ENCODE measurements at regions not wholly inside any gene's neighbourhood (a gene's known extent, or its start where the extent isn't known, plus 50 kb on each side); places are given as distances from the start of the nearest gene placed in this dataset.

DNA sequence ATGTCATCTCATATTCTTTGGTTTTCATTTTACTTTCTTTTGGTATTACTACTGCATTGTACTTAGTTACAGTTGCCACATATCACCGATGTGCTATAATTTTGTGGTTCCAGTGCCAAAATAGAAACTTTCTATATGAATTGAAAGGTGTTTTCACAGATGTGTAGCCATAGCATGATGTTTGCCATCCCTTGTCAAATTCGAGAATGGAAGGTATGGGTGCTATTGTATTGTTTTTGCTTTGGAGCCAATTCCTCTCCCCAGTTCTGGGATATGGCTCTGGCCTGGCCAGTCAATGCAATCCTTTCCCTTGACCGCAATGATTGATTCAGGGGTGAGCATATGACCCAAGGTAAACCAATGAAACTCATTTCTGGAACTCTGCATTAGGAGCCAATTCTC lies 86.2 kb upstream of the RPS6KA3 start:
- DNase-seq (ENCODE audit: low read depth in 4 of 4, low spot score in 3 of 4), result no peak

DNA sequence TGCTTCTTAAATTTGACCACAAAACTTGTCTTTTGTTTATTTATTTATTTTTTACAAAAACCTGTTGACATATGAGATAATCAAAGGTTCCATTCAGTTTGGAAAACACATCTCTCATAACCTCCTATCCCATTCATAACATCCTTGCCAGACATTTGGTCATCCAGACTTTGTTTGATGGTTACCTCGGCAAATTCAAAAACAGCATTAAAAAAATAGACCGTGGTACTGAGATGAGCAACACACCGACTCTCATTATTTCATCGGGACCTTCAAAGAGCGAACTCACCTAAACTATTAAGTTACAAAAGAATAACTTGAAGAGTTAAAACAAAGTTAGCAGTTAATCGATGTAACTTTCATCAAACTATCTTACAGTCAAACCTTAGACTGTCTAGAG lies 85.8 kb upstream of the RPS6KA3 start:
- DNase-seq (ENCODE audit: low read depth in 4 of 4, low spot score in 3 of 4), result no peak

DNA sequence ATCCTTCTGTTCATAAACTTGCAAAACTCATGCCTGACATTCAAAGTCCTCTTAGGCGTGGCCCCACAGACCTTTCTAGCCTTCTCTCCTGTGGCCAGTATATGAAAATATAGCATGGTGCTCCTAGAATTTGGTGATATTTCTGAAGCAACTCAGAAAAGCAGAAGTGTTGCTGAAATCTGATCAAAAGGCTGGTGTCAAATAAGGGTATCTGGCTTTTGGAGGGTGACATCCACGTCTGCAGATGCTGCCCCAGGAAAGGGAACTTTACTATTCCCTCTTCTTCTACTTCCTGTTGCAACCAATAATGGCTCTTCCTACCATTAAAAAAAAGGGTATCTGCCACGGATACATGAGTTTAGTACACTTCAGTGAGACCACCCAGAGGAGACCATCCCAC lies 83.9 kb upstream of the RPS6KA3 start:
- DNase-seq (ENCODE audit: low read depth in 4 of 4, low spot score in 3 of 4), result no peak

DNA sequence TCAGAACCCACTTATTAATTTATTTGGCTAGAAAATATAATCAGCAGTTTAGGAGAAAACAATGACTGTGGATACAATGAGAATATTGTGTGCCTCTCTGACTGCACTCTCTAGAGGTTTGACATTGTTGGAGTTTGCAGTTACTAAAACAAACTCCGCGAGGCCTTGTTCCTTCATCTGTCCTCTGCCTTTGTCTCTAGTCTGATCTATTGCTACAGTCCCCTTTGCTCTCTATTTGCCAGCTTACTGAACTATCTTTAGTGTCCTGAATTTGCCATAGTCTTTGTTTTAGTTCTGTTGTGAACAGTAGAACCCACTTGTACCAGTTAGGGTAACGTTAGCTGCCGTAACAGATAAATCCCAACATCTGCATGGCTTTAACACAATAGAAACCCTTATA lies 81.4 kb upstream of the RPS6KA3 start:
- no peak for DNase-seq (ENCODE audit: low read depth in 4 of 4, low spot score in 3 of 4)

DNA sequence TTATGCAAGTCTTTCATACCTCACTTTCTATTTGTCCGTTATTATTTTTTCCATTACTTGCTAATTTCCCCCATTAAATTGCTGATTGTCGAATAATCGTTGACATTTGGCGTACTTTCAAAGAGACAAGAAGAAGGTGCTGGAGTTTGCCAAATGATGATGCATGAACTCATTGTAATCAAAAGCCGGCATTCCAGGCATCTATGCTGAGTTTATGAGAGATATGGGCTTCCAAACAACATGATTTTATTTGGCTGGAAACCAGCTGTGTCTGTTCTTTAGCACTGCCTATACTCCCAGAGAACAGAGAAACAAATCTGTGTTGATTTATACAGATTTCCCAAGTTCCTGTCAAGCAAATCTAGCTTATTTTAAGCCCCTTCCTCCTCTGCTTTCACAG lies 80.8 kb upstream of the RPS6KA3 start:
- DNase-seq (ENCODE audit: low read depth in 4 of 4, low spot score in 3 of 4), result no peak

DNA sequence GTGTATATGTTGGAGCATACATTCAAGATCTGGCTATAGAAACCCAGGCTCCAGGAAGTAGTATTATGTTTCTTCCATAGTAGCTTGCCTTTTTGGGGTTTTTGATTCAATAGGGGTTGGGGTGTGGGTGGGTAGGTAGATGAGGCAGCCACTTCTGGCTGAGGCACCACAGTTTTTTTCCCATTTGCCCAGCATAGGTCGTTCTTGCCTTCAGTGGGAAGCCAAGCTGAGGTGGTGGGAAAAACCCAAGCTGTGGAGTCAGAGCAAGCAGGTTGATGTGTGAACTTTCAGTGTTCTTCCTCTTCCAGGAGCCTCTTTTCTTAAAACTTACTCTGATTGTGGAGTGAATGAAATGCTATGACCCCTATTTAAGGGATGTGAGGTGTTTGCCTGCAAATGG lies 67.0 kb upstream of the RPS6KA3 start:
- no peak for DNase-seq (ENCODE audit: low read depth in 4 of 4, low spot score in 3 of 4)

DNA sequence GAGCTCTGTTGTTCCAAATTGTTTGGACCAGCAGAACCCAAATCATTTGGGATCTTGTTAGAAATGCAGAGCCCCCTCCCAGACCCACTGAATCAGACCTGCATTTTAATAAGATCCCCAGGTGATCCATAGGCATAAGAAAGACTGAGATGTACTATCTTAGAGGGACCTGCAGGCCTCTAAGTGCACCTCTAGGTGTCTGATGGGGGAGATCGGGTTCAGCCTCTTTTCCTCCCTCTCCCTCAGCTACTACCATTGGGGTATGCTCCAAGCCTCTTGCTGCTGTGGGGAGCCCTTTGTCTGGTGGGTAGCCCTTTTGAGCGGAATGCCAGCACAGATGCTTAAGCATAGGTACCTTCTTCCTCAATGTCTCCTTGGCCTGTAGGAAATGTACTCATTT lies 63.8 kb upstream of the RPS6KA3 start:
- DNase-seq (ENCODE audit: low read depth in 4 of 4, low spot score in 3 of 4), result no peak

DNA sequence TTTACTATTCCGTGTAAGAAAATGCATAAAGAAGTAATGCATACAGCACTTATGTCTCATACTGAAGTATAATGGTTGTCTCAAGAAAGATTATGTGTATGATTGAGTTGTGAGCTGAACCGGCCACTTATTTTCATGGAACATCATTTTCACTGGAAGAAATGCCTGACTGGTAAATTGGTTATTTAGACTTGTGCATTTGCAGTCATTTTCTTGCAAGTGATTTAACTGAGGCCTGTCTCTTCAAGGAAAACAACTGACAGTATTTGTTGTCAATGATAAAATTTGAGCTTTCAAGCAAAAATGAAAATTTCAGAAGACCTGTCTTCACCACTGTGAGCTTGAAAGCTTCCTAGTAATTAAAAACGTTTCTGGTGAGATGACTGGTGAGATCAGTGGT lies 62.7 kb upstream of the RPS6KA3 start:
- no peak for DNase-seq (ENCODE audit: low read depth in 4 of 4, low spot score in 3 of 4)

DNA sequence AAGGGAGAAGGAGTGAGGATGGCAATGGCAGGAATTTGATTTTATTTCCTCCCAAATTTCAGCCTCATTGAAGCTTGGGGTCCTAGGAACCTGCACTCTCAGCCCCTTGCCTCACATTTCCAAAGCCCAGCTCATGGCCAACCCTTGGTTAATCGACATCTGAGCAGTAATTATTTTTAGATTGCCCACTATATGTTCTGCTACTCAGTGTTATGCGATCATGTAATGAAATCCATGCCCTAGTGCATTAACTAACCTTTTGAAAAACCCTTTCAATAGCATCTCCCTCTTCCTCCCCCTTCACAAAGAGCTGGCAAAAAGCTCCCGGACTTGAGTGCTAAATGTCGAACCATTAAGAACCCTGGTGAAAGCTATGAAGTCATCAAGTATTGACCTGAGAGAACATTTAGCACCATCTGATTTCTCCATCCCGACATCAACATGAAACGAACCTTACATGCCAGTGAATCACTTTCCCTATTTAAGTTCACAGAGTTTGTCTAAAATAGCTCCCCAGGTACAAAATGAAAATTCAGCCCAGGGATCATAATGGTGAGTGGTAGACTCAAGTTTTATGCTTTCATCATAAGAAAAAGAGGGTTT lies 59.2 kb upstream of the RPS6KA3 start:
- DNase-seq (ENCODE audit: low read depth in 4 of 4, low spot score in 3 of 4), result no peak

DNA sequence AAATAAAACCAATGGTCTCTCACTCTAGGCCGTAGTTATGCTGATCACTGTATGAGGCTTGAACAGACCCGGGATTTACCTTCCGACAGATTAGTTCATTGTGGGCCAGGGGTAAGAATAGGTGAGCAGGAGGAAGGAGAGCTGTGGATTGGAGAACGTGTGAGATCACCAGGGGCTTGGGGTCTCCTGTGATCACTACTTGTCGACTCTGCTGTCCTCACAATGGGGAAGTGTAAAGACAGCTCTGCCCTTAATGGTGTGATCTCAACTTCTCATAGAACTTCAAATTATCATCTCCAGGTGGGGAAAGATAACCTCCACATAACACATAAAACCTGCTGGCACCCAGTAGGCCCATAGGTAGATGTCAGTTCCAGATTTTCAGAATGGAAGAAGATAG lies 56.2 kb upstream of the RPS6KA3 start:
- no peak for DNase-seq (ENCODE audit: low read depth in 4 of 4, low spot score in 3 of 4)

DNA sequence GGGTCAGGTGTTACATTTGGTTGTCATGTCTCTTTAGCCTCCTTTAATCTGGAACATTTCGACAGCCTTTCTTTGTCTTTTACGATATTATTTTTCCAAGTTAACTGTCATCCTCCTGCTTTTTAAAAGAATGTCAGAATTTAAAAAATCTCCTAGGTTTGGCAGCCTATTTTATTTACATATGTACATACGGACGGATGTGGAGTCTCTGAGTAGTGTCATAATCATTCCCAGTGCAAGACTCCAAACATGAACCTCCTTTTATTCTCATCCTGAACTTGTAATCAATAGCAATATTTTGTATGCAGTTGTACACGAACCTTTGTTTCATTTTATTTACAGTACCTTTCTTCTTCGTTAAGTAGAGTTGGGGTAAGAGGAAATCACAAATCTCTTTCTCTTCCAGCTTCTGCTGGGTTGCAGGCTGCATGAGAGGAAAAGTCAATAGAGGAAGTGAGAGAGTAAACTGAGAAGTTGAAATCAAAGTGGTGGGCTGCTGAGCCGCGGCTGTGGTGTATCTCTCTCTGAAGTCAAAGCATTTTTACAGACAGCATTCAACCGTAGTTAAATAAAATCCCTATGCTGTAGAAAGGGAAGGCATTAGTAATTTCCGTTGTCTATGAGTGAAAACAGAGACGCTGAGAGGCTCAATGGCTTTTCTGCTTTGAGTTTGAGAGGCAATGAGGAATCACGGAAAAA lies 53.9 kb upstream of the RPS6KA3 start:
- DNase-seq (ENCODE audit: low read depth in 4 of 4, low spot score in 3 of 4), result no peak

DNA sequence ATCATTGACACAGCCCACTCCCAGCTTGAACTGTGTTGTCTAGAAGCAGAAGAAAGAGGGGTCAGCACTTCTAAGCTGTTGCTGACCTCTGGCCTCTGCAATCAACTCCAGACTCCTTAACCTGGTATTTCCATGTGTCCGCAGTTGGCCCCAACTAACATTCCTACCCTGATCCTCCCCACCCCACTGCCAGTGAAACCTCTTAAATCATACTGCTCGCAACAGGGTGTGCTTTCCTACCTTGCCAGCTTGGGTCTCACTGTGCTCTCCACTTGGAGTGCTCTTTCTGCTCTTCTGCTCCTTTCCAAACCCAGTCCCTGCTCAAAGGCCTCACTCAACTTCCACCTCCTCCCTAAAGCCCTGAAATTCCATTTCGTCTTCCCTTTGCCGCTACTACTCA lies 52.3 kb upstream of the RPS6KA3 start:
- DNase-seq (ENCODE audit: low read depth in 4 of 4, low spot score in 3 of 4), result no peak

DNA sequence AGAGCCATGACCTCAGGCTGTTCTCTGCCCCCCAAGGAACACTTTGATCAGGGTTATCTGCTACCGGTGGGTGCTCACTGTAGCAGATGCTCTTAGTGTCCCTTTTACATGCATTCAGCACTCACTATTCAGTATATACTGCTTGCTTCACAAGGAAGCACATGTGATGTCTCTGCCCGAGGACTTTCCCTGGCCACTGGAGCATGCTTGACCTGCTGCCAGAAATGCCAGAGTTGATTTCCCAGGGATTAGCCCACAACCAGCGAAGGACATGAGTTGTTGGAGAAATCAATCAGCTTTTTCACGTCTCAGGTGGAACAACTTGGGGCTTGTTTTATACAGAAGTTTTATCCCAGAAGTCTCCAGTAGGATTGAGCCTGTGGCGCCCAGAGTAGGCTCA lies 51.2 kb upstream of the RPS6KA3 start:
- no peak for DNase-seq (ENCODE audit: low read depth in 4 of 4, low spot score in 3 of 4)

Data from right renal pelvis (tissue), 4 donors.